Fibroblast of skin of left biceps (primary cell): ENCODE measurements at regions not wholly inside any gene's neighbourhood (a gene's known extent, or its start where the extent isn't known, plus 50 kb on each side); places are given as distances from the start of the nearest gene placed in this dataset.
A peak's percentile ranks its signal among the peaks of the same experiment; 100 is the strongest.
"Not testable (repeated sequence)": the region's sequence is repeated elsewhere in the genome, so short reads cannot be mapped to it uniquely, and the experiment has no call there.

Source experiments
- DNase-seq, 2 experiments: peaks; one replicate each; pipeline ENCODE4 v3.0.0-alpha.2; 2013; ENCODE audit warnings: low read depth in 2 of 2

DNA sequence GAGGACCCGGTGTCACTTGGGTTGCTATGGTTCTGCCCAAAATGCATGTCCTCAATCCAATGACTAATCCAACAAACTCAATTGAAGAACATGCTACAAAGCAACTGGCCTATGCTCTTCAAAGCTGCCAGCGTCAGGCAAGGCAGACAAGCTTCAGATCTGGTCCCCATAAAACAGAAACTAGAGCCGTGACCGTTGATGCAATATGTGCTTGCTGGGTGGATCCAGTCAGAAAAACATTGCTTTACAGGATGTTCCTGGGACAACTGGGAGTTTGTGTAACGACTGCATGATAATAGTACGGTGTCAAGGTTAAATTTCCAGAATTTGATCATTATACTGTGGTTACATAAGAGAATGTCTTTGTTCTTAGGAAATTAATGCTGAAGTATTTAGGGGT lies 120.7 kb upstream of the CTBP2 start:
- DNase-seq: no peak

GRCh38 chr10:125276133-125276532 lies 115.8 kb upstream of the CTBP2 start:
- no peak for DNase-seq

DNA sequence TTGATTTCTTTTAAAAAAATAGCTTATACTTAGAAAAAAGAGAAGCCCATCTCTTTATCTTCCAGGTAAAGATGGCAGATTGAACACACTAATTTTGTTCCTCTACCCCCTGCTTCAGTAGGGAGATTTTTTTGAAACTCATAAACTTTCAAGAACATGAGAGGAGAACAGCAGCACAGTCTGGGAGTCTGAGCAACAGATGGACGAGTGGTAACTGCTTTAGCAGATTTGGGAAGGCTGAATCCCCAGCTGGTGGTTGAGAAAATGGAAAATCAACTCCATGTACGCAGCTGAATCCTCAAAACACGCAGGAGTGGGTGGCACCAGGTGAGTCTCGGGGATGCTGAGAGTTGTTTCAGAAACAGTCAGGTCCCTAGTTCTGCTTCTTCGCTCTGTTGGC lies 114.6 kb upstream of the CTBP2 start:
- DNase-seq: no peak

DNA sequence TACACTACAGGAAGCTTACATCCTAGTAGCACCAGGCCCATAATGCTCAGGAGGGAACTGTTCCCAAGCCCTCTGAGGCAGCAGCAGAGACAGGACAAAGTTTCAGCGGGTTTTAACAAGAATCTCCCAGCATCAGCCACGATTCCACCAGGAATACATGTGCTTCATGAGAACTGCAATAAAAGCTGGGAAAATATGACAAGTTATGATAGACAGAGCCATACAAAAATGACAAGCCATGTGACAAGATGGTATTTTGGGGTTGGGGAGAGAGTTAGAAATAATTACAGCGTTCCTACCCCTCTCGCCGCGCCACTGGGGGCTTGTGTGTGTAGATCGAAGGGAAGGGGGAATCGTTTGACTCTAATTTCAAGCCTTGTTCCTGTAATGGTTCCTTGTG lies 112.7 kb upstream of the CTBP2 start:
- no peak for DNase-seq

DNA sequence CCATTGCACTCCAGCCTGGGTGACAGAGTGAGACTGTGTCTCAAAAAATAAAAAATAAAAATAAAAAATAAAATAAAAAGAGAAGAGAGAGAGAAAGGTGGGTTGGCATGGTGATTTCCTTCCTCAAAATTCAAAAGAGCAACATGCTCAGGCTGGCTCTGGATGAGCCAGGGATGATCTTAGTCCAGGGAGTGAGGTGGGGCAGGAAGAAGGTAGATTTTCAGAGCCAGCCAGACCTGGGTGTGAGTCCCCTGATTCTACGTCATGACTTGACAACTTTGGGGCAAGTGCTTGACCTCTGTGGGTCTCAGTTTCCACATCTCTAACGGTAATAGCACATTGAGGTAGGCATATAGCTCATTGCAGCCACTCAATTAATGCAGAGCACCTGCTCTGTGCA lies 109.4 kb upstream of the CTBP2 start:
- no peak for DNase-seq

DNA sequence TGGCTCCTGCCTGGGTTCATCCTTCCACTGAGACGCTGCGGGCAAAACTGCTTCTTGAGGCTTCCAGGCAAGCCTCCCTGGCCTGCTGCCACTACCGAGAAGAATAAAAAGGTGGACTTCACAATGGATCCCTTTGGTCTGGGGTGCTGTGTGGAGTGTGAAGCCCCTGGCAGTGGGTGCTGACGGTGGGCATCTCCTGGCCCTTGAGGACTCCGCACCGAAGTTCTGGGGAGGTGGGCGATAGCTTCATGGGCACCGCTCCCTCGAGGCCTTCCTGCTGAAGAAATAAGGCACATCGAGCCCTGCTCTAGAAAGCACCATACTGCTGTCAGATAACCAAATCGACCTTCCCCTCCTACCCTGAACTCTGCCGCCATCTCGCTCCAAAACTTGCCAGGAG lies 106.6 kb upstream of the CTBP2 start:
- DNase-seq: no peak

GRCh38 chr10:125266541-125266940 lies 106.2 kb upstream of the CTBP2 start:
- DNase-seq: no peak

GRCh38 chr10:125265579-125265955 lies 105.2 kb upstream of the CTBP2 start:
- DNase-seq: no peak

DNA sequence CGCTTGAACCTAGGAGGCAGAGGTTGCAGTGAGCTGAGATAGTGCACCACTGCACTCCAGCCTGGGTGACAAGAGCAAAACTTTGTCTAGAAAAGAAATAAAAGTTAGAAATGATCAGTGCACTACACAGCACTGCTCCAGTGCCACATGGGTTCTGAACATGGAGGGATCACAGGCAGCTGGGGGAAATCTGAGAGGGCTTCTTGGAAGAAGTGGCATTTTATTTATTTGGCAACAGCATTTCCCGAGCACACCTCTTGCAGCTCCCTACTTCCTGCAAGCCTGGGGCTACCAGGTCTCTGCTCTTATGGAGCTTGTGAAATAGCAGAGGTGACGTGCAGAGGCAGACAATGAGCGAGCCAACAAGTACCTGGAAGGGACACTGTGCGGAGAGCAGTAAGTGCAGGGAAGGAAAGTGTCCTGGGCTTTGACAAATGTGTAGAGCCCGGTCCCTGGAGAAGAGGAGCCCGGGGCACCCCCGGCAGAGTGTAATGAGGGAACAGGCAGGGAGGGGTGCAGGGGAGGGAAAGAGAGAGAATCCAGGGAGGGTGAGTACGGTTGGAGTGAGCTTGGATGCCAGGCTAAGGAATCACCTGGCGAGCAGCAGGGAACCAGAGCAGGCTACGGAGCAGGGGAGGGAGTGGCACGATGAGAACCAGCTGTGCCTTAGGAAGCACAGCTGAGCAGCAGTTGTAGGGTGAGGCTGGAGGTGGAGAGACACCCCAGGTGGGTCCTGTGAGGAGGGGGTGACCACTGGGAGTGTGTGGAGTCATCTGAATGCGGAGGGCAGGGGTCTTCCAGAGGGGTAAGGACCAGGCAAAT lies 104.6 kb upstream of the CTBP2 start:
- DNase-seq: no peak

- no peak for DNase-seq
Observed at GRCh38 chr10:125264091-125264490, 103.7 kb upstream of the CTBP2 start.

DNA sequence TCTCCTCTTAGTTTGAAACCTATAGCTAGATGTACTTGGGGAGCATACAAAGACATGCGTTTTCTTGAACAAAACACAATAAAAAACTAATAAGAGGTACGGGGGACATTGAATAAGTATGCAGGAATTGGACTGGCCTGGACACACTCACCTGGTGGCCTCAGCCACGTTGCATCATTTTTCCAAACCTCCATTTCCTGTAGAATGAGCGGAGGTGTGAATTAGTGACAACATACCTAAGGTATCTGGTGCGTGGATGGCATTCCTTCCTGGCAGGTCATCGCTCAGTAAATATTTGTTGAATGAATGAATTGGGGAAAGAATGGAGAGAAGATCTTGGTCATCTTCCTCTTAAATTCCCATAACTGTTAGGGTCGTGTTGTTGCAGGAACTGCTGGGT lies 103.2 kb upstream of the CTBP2 start:
- peak; percentile 3 to 4 for DNase-seq

DNA sequence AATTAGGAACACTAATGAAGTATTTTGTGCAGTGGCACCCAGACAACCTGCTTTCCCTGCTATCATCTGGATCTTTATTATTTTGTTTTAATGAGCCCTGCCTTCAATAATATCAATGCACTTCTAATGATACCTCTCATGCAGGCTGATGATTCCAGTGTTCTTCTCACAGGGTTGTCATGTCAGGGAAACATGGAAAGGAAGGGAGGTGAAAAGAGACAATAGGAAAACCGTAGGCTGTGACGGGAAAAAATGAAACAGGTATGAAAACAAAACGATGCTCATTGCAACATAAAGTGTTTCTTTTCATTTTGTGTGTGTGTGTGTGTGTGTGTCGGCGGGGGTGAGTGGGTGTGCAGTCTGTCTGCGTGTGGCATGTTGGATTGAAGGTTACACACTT lies 102.6 kb upstream of the CTBP2 start:
- no peak for DNase-seq

- no peak for DNase-seq
Observed at GRCh38 chr10:125262409-125262808, 102.0 kb upstream of the CTBP2 start.

DNA sequence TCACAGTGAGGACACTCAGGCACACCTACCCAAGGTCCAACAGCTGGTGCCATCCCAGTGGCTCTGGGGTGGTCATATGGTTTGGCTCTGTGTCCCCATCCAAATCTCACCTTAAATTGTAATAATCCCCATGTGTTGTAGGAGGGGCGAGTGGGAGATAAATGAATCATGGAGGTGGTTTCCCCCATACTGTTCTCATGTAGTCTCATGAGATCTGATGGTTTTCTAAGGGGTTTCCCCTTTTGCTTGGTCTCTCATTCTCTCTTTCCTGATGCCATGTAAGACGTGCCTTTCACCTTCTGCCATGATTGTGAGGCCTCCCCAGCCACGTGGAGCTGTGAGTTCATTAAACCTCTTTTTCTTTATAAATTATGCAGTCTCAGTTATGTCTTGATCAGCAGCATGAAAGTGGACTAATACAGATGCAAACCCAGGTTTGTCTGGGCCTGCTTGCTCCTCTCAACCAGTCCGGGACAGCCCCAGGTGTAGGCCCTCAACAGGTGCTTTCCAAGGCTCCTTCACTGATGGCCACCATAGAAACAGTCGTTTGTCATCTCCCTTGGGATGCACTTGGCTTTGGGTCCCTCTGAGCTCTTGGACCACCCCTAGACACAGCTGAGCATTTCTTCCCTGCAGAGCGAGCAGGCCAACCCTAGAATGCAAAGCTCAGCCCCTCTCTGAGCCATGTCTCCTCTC lies 101.3 kb upstream of the CTBP2 start:
- DNase-seq: no peak

GRCh38 chr10:125260260-125260659 lies 99.9 kb upstream of the CTBP2 start:
- DNase-seq: no peak

DNA sequence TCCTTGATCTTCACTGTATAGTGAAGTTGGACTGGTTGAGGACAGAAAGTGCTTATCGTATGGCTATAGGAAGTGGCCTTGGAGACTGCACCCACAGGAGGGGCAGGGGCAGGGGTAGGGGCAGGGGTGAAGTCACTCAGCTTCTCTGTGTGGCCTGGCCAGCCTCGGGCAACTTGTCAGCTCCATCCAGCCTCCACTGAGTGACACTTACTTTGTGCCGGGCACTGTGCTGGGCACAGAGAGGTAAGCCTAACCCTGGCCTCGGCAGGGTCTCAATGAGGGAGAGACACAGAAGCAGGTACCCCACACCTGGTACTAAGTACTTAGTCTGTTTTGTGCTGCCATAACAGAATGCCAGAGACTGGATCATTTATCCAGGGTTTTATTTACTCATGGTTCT lies 99.3 kb upstream of the CTBP2 start:
- DNase-seq: no peak

DNA sequence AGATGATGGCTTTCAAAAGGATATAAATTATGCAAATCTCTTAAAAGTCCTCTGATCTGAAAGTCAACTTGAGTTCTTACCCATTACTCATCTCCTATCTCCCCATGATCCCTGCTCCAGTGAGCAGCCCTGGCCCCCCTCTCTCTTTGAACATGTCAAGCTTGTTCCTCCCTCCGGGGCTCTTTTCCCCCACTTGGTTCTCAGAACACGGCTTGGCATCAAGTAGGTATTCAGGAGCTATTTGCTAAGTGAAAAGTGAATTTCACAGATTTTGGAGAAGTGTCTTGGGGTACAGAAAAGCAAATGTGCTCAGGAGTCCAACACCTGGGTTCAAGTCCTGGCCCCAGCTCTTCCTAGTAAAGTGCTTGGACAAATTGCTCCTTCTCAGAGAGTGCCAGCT lies 98.3 kb upstream of the CTBP2 start:
- no peak for DNase-seq

- no peak for DNase-seq
Observed at GRCh38 chr10:125257521-125258108, 97.3 kb upstream of the CTBP2 start.

DNA sequence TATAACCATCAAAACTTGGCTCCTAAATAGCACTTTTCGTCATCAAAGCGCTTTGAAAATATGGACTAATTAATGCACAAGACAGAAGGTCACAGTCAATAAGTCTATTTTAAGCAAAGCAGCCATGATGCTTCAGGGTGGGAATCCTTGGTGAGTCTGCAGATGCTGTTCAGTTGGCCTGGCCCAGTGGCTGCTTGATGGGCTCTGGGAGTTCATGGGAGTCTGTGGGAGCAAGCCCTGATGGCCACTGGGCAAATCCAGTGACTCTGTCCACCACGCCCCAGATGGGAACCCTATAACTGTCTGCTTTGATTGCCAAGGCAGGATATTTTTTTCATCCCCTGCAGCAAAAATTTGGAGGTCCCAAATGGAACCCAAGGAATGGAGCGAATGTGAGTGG lies 95.7 kb upstream of the CTBP2 start:
- DNase-seq: no peak

GRCh38 chr10:125252937-125253336 lies 92.6 kb upstream of the CTBP2 start:
- DNase-seq: no peak

- DNase-seq: not testable (repeated sequence)
Observed at GRCh38 chr10:125250834-125251233, 90.5 kb upstream of the CTBP2 start.

GRCh38 chr10:125249948-125250347 lies 89.6 kb upstream of the CTBP2 start:
- no peak for DNase-seq

- DNase-seq: no peak
Observed at GRCh38 chr10:125248489-125248888, 88.1 kb upstream of the CTBP2 start.
